Gastroesophageal sphincter (tissue), 4 donors: ENCODE measurements at regions not wholly inside any gene's neighbourhood (a gene's known extent, or its start where the extent isn't known, plus 50 kb on each side); places are given as distances from the start of the nearest gene placed in this dataset.

Experiments used
- ATAC-seq: fragments of 150-250 bp; one replicate; pipeline ENCODE4 v1.9.1; 2016; ENCODE audit warnings: mild to moderate bottlenecking, moderate library complexity
- H3K27ac ChIP-seq, 4 donors: fragments of 200-600 bp; sonication (generic) in 3 of 4; 1 replicate in 3 of 4; 2 replicates in 1 of 4; pipeline ENCODE4 v1.5.1; 2016 to 2019
- H3K27me3 ChIP-seq: fragments of 200-600 bp; sonication (generic); one replicate; pipeline ENCODE4 v1.5.1; 2019
- H3K36me3 ChIP-seq, 2 donors: fragments of 200-600 bp; sonication (generic); one replicate each; pipeline ENCODE4 v1.5.1; 2019; ENCODE audit warnings: control low read depth in 1 of 2
- H3K4me1 ChIP-seq, 3 donors: fragments of 200-600 bp; sonication (generic); 1 replicate in 2 of 3; 2 replicates in 1 of 3; pipeline ENCODE4 v1.5.1; 2016 to 2019; ENCODE audit warnings: control low read depth in 2 of 3
- H3K4me3 ChIP-seq, 2 donors: fragments of 200-600 bp; sonication (generic); one replicate each; pipeline ENCODE4 v1.5.1; 2019; ENCODE audit warnings: mild to moderate bottlenecking in 1 of 2, moderate library complexity in 1 of 2
- H3K9me3 ChIP-seq, 3 donors: fragments of 200-600 bp; sonication (generic); one replicate each; pipeline ENCODE4 v1.5.1; 2017 to 2019; ENCODE audit warnings: control low read depth in 2 of 3
- CTCF ChIP-seq, 4 experiments: fragments of 200-600 bp in 2 of 4; fragments of 450-650 bp in 2 of 4; sonication (generic) in 1 of 4; IDR thresholded peaks; one replicate each; pipeline ENCODE4 v1.5.1; 2017 to 2019; ENCODE audit warnings: antibody characterized with exemption in 4 of 4, mild to moderate bottlenecking in 2 of 4, moderate library complexity in 2 of 4
- EP300 ChIP-seq: sonication (generic); formaldehyde crosslinking; IDR thresholded peaks from one replicate; pipeline ENCODE4 v1.6.1; 2017; ENCODE audit warnings: antibody characterized with exemption, mild to moderate bottlenecking
- POLR2A ChIP-seq, 2 donors: fragments of 450-650 bp; IDR thresholded peaks; one replicate each; pipeline ENCODE4 v1.6.1; 2017; ENCODE audit warnings: antibody characterized with exemption in 2 of 2, mild to moderate bottlenecking in 2 of 2, moderate library complexity in 1 of 2
- POLR2AphosphoS5 ChIP-seq: sonication (generic); formaldehyde crosslinking; IDR thresholded peaks from one replicate; pipeline ENCODE4 v1.6.1; 2017; ENCODE audit warnings: antibody characterized with exemption
- WGBS, 2 donors: methylation state at CpG; one replicate each; pipeline ENCODE4 v1.1.5; 2018; ENCODE audit warnings: low coverage in 1 of 2; 5-methylcytosine and 5-hydroxymethylcytosine counted together

GRCh38 chr5:142404046-142404477, 79.2 kb upstream of the SPRY4 start:
- 13 to 29% methylated on average over 8 to 12 of the region's 14 CpGs for WGBS, 2 donors
- TF ChIP-seq POLR2AphosphoS5, result peak; percentile 24
- TF ChIP-seq POLR2A (IDR thresholded peaks at IDR 0.05), result no peak
- no peak for TF ChIP-seq EP300
- no peak for TF ChIP-seq CTCF (IDR thresholded peaks at IDR 0.05)
- ATAC-seq, result peak; percentile 68
- peak overlapping the region; percentile 77 to 87 (median 82) for H3K27ac ChIP-seq
- peak overlapping the region in 1 of 2 donors; percentile 12 for H3K4me3 ChIP-seq
- no peaks in the 10 kb centered on the region for H3K9me3 ChIP-seq
- peaks cover 0 to 36% (median 0%) of the 10 kb centered on the region in 3 donors for H3K4me1 ChIP-seq
- H3K27me3 ChIP-seq, result no peaks in the 10 kb centered on the region
- H3K36me3 ChIP-seq, result no peaks in the 10 kb centered on the region

DNA sequence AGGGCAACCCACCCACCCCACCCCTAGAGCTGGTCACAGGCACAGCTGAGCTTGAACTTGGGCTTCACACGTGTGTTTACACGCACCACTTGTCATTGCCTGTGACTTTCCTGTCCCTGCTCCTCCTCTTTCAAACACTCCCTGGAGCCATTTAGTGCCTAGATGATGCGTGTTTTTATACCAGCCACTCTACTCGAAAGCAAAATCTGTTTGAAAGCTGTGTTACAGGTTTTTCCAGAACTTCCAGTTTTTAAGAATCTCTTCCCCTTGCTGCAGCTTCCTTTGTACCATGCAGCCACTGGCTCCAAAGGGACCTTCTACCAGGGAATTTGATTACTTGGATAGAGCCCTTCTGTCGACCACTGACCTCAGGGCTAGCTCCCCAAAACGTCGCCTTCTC, 78.8 kb upstream of the SPRY4 start:
- peak overlapping the region in 1 of 2 donors; percentile 12 for H3K4me3 ChIP-seq
- no peaks in the 10 kb centered on the region for H3K36me3 ChIP-seq
- peaks cover 0 to 36% (median 0%) of the 10 kb centered on the region in 3 donors for H3K4me1 ChIP-seq
- H3K27me3 ChIP-seq, result no peaks in the 10 kb centered on the region
- 49% methylated on average over 5 to 7 of the region's 7 CpGs for WGBS, 2 donors
- H3K9me3 ChIP-seq, result no peaks in the 10 kb centered on the region
- no peak for ATAC-seq
- H3K27ac ChIP-seq, result peak overlapping the region; percentile 77 to 87 (median 82)
- TF ChIP-seq EP300 (no peak), CTCF (IDR thresholded peaks at IDR 0.05) (no peak), POLR2A (IDR thresholded peaks at IDR 0.05) (no peak), POLR2AphosphoS5 (no peak)

DNA sequence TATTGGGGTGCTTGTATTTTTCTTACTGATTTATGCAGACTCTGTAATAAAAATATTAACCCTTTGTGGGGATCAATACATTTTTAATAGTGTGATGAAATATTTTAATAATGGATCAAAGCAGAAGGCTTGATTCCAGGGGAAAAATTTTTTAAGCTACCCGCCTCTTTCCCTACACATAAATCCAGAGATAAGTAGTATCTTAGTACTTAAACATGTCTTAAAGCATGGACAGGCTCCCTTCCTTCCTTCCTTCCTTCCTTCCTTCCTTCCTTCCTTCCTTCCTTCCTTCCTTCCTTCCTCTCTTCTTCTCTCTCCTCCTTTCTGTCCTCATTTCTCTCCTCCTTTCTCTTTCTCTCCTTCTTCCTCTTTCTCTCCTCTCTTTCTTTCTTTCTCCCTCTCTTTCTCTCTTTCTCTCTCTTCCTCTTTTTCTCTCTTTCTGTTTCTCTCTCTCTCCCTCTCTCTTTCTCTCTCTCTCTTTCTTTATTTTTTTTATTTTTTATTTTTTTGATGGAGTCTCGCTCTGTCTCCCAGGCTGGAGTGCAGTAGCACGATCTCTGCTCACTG, 78.0 kb upstream of the SPRY4 start:
- ATAC-seq, result no peak
- 91 to 100% methylated on average over 2 to 3 of the region's 3 CpGs for WGBS, 2 donors
- Histone ChIP-seq H3K4me3 (no peak overlapping the region), H3K36me3 (no peaks in the 10 kb centered on the region), H3K4me1 (peaks cover 0 to 36% (median 0%) of the 10 kb centered on the region in 3 donors), H3K27ac (peak overlapping the region in 2 of 4 donors; percentile 80 to 87), H3K9me3 (no peaks in the 10 kb centered on the region), H3K27me3 (no peaks in the 10 kb centered on the region)
- TF ChIP-seq EP300 (no peak), POLR2A (IDR thresholded peaks at IDR 0.05) (no peak), POLR2AphosphoS5 (no peak)

GRCh38 chr5:142400415-142400814, 75.6 kb upstream of the SPRY4 start:
- peaks cover 0 to 22% (median 0%) of the 10 kb centered on the region in 3 donors for H3K4me1 ChIP-seq
- no peak for TF ChIP-seq POLR2AphosphoS5
- TF ChIP-seq POLR2A (IDR thresholded peaks at IDR 0.05), result no peak
- no peak for TF ChIP-seq CTCF (IDR thresholded peaks at IDR 0.05)
- TF ChIP-seq EP300, result no peak
- no peaks in the 10 kb centered on the region for H3K27me3 ChIP-seq
- no peaks in the 10 kb centered on the region for H3K36me3 ChIP-seq
- H3K27ac ChIP-seq, result no peak overlapping the region
- H3K4me3 ChIP-seq, result no peak overlapping the region
- no peak for ATAC-seq
- no peaks in the 10 kb centered on the region for H3K9me3 ChIP-seq
- WGBS, 2 donors, result 91 to 100% methylated on average over 1 to 7 of the region's 8 CpGs

- Histone ChIP-seq H3K4me1 (peaks cover 0 to 17% (median 0%) of the 10 kb centered on the region in 3 donors), H3K4me3 (no peak overlapping the region), H3K36me3 (no peaks in the 10 kb centered on the region), H3K9me3 (no peaks in the 10 kb centered on the region), H3K27me3 (no peaks in the 10 kb centered on the region), H3K27ac (no peak overlapping the region)
- 50 to 63% methylated on average over 1 to 2 of the region's 2 CpGs for WGBS, 2 donors
- no peak for ATAC-seq
- TF ChIP-seq POLR2AphosphoS5, result no peak
- TF ChIP-seq POLR2A (IDR thresholded peaks at IDR 0.05), result no peak
- no peak for TF ChIP-seq EP300
- no peak for TF ChIP-seq CTCF (IDR thresholded peaks at IDR 0.05)
Observed at GRCh38 chr5:142399891-142400290, 75.1 kb upstream of the SPRY4 start.
